GM19239 (cell line): ENCODE measurements at regions not wholly inside any gene's neighbourhood (a gene's known extent, or its start where the extent isn't known, plus 50 kb on each side); places are given as distances from the start of the nearest gene placed in this dataset.
"Not testable (repeated sequence)": the region's sequence is repeated elsewhere in the genome, so short reads cannot be mapped to it uniquely, and the experiment has no call there.

Experiments
- DNase-seq: peaks from one replicate; pipeline ENCODE4 v3.0.0; 2011; ENCODE audit warnings: low spot score; ENCODE audit not compliant: insufficient read length
- FAIRE-seq: peaks from 2 replicates; lab custom pipeline; 2011; peaks lifted over from hg19 to GRCh38; lab: Jason Lieb, UNC

DNA sequence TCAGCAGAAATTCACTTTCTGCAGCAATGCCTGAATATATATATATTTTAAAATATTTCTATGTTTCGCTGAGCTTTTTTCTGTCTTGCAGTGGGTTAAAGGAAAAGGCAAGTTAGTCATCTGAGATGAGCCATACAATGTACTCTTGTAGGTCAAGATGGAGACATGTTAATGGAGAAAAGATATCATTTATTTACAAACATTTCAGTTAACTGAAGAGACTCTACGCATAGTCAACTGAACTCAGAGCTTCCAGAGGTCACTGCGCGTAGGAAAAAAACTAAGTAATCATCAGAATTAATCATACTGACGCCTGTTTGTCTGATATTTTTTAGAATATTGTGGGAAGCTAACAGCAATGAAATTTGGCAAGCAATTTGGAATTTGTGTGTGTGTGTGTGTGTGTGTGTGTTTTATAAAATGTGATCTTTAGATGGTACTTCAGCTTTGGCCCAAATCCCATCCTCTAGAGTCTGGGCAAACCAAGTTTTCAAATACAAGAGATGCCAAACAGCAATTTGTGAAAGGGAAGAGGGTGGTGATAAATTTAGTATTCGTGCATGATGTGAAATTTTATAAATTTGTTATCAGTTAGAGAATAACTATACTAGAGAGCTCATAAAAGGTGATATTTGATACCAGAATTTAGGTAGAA, 193.9 kb upstream of the AGR3 start:
- DNase-seq (no peak), FAIRE-seq (no peak)

GRCh38 chr7:17078298-17078697, 196.5 kb upstream of the AGR3 start:
- no peak for FAIRE-seq

DNA sequence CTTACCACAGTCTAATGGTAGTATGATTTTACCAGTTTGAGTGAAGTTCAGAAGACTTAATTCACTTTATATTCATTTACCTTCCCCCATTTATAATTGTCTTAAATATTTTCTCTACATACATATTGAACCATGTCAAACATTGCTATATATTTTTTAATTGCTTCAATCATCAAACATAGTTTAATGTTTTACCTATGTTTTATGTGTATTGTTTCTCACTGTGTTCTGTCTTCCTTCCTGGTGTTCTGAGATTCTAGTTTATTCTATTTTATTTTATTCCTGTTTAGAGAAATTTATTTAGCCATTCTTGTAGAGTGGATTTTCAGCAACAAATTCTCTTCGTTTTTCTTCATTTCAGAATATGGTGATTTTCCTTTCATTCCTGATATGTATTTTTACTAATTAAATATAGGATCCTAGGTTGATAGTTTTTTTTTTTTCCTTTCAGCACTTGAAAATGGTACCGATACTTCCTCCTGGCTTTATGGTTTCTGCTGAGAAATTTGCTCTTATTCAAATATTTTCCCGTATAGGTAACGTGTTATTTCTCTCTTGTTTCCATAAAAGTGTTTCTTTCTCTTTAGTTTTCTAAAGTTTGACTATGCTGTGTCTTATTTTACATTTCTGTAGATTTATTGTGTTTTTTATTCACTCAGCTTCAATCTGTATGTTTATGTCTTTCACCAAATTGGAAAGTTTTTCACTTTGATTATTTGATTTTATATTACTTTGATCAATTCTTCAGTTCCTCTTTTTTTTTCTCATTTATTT, 201.8 kb upstream of the AGR3 start:
- FAIRE-seq (no peak), DNase-seq (no peak)

More at GRCh38 chr7:17078298-17078697, 196.5 kb upstream of the AGR3 start:
- no peak for DNase-seq

DNA sequence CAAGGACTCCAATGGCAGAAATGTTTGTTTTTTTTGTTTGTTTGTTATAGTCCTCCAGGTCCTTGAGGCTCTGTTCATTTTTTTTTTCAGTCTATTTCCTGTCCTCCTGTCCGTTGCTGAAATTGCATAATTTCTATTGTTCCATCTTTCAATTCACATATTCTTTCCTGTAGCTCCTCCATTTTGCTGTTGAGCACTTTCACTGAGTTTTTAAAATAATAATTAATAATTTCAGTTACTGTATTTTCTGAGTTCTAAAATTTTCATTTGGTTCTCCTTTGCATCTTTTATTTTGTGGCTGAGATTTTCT, 202.3 kb upstream of the AGR3 start:
- DNase-seq: no peak

DNA sequence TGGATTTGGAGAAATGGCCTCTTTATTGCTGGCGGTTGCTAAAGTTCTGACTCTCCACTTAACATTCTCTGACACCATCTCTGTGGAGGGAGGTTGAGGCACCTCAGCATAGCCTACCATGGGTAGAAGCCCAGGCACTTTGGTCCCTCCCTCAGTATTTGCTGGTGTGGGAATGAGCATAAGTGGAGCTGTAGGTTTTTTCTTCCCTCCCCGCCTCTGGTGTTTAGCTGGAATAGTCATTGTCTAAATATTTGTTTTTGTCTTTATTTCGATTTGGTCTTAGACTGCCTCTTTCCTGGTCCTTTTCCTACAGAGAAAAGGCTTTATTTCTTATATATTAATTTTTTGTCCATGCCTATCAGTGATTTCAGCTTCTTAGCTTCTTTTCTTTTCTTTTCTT, 203.4 kb upstream of the AGR3 start:
- DNase-seq (no peak), FAIRE-seq (no peak)

More for the DNA sequence above, 202.3 kb upstream of the AGR3 start:
- FAIRE-seq: no peak

GRCh38 chr7:17086403-17086802, 204.6 kb upstream of the AGR3 start:
- FAIRE-seq (no peak), DNase-seq (no peak)

DNA sequence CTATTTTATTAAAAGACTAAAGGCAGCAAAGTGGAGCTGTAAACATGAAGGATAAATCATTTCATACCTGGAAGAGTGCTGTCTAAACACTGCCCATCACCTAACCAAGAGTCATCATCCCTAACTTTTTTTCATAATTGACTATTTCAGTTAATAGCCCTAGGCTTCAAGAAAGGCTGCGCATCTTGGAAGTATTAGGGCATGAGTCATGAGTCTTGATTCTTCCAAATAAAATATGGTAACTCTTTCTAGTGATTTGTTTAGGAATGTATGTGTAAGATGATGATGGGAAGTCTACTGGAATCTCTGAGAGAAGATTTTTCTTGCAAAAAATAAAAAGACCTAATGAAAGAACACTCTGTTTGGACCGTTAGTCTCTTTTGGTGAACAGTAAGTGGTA, 207.7 kb upstream of the AHR start:
- DNase-seq: no peak
- FAIRE-seq: no peak

DNA sequence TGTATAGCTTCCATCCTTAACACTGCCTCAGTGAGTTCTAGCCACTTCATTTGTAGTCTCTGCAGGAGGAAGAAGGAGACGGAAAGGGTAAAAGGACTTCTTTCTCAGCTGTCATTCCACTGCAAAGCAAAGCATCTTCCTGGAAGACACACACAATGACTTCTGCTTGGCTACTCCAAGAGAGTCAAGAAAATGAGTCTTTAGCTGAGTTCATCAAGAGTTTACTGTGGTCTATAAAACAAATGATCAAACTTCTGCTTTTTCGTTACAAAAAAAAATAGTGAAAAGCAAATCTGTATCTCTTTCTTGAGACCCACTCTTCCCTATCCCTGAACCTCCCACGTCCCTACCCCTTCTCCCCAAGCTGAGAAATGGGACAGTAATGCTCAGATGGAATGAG, 205.0 kb upstream of the AHR start:
- FAIRE-seq (no peak), DNase-seq (no peak)

GRCh38 chr7:17094963-17095574, 203.4 kb upstream of the AHR start:
- DNase-seq: no peak
- no peak for FAIRE-seq

- no peak for DNase-seq
- FAIRE-seq: no peak
Measured at GRCh38 chr7:17095931-17096330, 202.5 kb upstream of the AHR start.

DNA sequence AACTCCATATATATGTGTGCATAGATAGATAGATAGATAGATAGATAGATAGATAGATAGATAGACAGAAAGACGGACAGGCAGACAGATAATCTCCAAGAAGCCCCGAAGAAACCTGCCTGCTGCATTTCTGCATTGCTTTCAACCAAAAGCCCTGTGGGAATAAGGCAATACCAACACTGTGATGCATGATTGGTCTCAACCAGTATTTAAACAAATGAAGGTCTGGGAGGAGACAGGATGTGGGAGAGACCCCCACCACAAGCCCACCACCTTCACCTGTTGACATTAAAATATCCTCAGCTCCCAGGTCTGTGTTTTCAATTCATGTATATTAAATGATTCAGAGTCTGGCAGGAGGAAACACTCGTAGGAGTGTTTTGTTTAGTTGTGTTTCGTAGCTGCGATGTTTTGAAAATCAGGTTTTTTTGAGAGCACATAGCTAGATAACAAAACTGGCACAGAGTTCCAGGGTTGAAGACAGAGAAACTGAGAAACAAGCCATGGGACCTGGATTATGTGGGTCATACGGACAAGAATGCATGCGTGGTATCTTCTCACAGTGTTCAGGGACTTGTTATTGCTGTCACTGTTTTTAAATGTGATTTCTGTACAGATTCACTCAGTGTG, 200.7 kb upstream of the AHR start:
- DNase-seq (no peak), FAIRE-seq (no peak)

DNA sequence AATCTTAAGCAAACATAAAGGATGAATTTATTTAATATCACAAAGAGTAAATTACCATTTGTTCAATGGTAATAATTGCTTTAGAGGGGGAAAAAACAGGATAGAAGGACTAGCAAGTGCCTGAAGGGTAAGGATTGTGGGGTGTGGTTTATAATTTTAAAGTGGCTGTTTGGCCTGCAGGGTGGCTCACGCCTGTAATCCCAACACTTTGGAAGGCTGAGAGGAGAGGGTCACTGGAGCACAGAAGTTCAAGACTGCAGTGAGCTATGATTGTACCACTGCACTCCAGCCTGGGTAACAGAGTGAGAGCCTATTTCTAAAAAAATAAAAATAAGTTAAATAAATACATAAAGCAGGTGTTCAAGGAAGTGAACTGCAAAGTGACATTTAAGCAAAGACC, 199.9 kb upstream of the AHR start:
- FAIRE-seq: no peak
- no peak for DNase-seq

GRCh38 chr7:17099083-17099973, 199.1 kb upstream of the AHR start:
- DNase-seq (no peak), FAIRE-seq (peak; percentile 45)

GRCh38 chr7:17099974-17100509, 198.4 kb upstream of the AHR start:
- not testable (repeated sequence) for FAIRE-seq, DNase-seq

- FAIRE-seq (no peak), DNase-seq (no peak)
Measured at GRCh38 chr7:17101207-17101696, 197.2 kb upstream of the AHR start.

DNA sequence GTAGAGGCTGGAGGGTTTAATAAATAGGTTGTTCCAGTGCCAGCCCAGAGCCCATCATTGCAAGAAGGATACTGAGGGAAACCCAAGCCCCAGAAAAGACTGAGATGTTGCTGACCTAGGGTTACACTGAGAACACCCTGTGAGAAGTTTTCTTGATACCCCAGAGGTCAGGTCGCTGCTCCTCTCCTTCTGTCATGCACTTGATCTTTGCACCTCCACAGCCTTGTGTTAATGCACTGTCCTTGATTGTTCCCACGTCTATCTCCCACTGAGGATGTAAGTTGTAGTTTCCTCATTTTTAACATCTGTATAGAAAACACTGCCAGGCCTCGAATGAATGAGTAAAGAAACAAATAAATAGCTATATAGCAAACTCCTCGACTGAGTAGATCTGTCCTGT, 195.3 kb upstream of the AHR start:
- FAIRE-seq (no peak), DNase-seq (no peak)

DNA sequence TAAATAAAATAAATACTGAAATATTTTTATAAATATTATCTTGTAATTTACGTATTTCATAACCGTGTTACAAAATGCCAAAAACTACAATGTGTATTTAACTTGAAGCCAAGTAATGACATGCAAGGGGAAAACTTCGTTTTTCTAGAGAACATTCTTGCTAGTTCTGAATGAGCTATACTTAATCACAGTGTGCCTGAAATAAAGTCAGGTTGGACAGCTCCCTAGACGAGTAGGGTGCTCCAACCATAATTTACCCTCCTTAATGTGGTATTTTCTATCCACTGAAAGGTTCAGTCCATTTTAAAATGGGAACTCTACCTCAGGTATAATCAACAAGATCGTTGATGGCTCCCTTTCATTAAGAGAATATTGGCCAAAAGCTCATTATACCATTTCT, 194.5 kb upstream of the AHR start:
- DNase-seq (no peak), FAIRE-seq (no peak)

- no peak for FAIRE-seq
- no peak for DNase-seq
Measured at GRCh38 chr7:17104419-17104818, 194.0 kb upstream of the AHR start.

DNA sequence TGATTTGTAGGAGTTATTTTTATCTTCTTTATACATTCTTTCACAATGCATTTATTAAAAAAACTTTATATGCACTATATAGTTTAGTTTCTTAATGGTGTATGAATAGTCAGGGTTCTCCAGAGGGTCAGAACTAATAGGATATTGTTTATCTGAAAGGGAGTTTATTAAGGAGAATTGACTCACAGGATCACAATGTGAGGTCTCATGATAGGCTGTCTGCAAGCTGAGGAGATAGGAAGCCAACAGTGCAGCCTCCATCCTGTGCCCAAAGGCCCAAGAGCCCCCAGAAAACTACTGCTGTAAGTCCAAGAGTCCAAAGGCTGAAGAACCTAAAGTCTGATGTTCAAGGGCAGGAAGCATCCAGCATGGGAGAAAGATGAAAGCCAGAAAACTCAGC, 192.8 kb upstream of the AHR start:
- no peak for DNase-seq
- FAIRE-seq: no peak
